Chondrocyte (in vitro differentiated cells): ENCODE measurements at regions not wholly inside any gene's neighbourhood (a gene's known extent, or its start where the extent isn't known, plus 50 kb on each side); places are given as distances from the start of the nearest gene placed in this dataset.

Experiments
- DNase-seq: peaks from one replicate; pipeline ENCODE4 v3.0.0; 2021; ENCODE audit warnings: mixed read lengths, low spot score
- H3K27ac Mint-ChIP-seq: one replicate; pipeline ENCODE4 v1.8.0; 2021; ENCODE audit warnings: mild to moderate bottlenecking, moderate library complexity, mixed read lengths; ENCODE audit not compliant: unreplicated experiment
- H3K27me3 Mint-ChIP-seq: 2 replicates; pipeline ENCODE4 v1.8.0; 2021; ENCODE audit warnings: low read depth, mixed read lengths
- H3K36me3 Mint-ChIP-seq: 2 replicates; pipeline ENCODE4 v1.8.0; 2021; ENCODE audit warnings: low read depth, mixed read lengths
- H3K4me1 Mint-ChIP-seq: 2 replicates; pipeline ENCODE4 v1.8.0; 2021; ENCODE audit warnings: low read depth, mild to moderate bottlenecking, mixed read lengths
- H3K4me3 Mint-ChIP-seq: one replicate; pipeline ENCODE4 v1.8.0; 2021; ENCODE audit warnings: mild to moderate bottlenecking, moderate library complexity, mixed read lengths; ENCODE audit not compliant: unreplicated experiment
- H3K9me3 Mint-ChIP-seq: 2 replicates; pipeline ENCODE4 v1.8.0; 2021; ENCODE audit warnings: low read depth, mixed read lengths
- TF ChIP-seq, protein P1 (sequence below): fragments of 200-600 bp; sonication (generic); IDR thresholded peaks from 2 replicates; pipeline ENCODE4 v1.5.0; 2021; ENCODE audit warnings: antibody characterized with exemption, mild to moderate bottlenecking, moderate library complexity

- peaks cover 22% of the 10 kb centered on the region for H3K4me1 Mint-ChIP-seq
- no peak for DNase-seq
- TF ChIP-seq, protein P1, sequence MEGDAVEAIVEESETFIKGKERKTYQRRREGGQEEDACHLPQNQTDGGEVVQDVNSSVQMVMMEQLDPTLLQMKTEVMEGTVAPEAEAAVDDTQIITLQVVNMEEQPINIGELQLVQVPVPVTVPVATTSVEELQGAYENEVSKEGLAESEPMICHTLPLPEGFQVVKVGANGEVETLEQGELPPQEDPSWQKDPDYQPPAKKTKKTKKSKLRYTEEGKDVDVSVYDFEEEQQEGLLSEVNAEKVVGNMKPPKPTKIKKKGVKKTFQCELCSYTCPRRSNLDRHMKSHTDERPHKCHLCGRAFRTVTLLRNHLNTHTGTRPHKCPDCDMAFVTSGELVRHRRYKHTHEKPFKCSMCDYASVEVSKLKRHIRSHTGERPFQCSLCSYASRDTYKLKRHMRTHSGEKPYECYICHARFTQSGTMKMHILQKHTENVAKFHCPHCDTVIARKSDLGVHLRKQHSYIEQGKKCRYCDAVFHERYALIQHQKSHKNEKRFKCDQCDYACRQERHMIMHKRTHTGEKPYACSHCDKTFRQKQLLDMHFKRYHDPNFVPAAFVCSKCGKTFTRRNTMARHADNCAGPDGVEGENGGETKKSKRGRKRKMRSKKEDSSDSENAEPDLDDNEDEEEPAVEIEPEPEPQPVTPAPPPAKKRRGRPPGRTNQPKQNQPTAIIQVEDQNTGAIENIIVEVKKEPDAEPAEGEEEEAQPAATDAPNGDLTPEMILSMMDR: no peak
- no peaks in the 10 kb centered on the region for H3K9me3 Mint-ChIP-seq
- no peaks in the 10 kb centered on the region for H3K27me3 Mint-ChIP-seq
- H3K27ac Mint-ChIP-seq: peak overlapping the region; percentile 46
- no peak overlapping the region for H3K4me3 Mint-ChIP-seq
- H3K36me3 Mint-ChIP-seq: no peaks in the 10 kb centered on the region
Measured at GRCh38 chr6:169005166-169005565, 248.5 kb downstream of the THBS2 start.

DNA sequence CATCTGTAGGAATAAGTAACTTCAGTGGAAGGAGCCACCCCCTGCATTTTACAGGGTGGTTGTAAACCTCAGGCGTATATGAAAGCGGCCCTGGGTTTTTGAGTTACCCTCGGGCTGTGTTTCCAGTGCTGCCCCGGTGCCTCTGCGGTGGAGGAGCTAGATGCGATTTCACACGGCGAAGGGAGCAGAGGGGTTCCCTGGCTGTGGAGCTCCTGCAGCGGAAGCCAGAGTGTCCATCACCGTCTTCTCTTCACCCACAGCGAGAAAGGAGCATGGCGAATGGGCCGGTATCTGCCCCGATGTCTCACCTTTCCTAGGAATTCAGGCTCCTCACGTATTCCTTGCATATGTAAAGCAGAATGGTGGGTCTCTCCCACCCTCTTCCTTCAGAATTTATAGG, 253.6 kb downstream of the THBS2 start:
- H3K27me3 Mint-ChIP-seq: no peaks in the 10 kb centered on the region
- peaks cover 10% of the 10 kb centered on the region for H3K4me1 Mint-ChIP-seq
- H3K9me3 Mint-ChIP-seq: no peaks in the 10 kb centered on the region
- TF ChIP-seq, protein P1: no peak
- H3K4me3 Mint-ChIP-seq: no peak overlapping the region
- no peak overlapping the region for H3K27ac Mint-ChIP-seq
- H3K36me3 Mint-ChIP-seq: no peaks in the 10 kb centered on the region
- DNase-seq: no peak

DNA sequence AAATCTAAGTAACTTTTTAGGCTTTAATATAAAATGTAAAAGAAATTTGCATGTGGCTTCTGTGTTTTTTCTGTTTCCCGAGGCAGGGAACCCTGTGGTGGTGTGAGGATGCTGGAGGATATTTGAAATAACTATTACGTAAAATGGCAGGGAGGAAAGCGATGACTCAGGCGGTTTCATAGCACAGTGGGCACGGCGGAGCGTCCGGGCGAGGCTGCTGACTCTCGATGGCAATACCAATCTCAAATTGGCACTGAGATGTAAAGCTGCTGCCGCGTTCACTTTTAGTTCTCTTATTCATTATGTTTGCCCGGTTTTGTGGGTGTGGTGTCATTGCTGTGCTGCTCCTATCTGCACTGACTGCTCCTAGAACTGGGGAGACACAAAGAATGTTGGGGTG, 254.3 kb downstream of the THBS2 start:
- Mint-ChIP-seq H3K27me3 (no peaks in the 10 kb centered on the region), H3K36me3 (no peaks in the 10 kb centered on the region), H3K9me3 (no peaks in the 10 kb centered on the region), H3K27ac (no peak overlapping the region), H3K4me1 (peaks cover 4% of the 10 kb centered on the region), H3K4me3 (no peak overlapping the region)
- no peak for DNase-seq
- TF ChIP-seq, protein P1: no peak

DNA sequence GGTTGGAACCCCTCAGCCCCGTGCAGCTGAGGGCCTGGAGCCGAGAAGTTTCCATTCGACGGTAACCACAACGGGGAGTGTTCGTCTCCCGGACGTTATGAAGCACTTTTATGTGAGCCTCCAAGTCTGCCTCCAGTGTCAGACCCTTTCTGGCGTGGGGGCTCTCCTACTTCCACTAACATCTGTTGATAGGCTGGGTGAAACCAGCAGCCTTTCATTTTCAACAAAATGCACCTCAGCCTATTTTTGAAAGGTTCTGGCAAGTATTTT, 257.4 kb downstream of the THBS2 start:
- TF ChIP-seq, protein P1: no peak
- no peak for DNase-seq
- Mint-ChIP-seq H3K4me3 (no peak overlapping the region), H3K4me1 (peaks cover 7% of the 10 kb centered on the region), H3K36me3 (no peaks in the 10 kb centered on the region), H3K27ac (no peak overlapping the region), H3K9me3 (no peaks in the 10 kb centered on the region), H3K27me3 (no peaks in the 10 kb centered on the region)

- TF ChIP-seq, protein P1: no peak
- Mint-ChIP-seq H3K27me3 (no peaks in the 10 kb centered on the region), H3K4me3 (no peak overlapping the region), H3K27ac (no peak overlapping the region), H3K9me3 (no peaks in the 10 kb centered on the region), H3K36me3 (no peaks in the 10 kb centered on the region), H3K4me1 (peaks cover 7% of the 10 kb centered on the region)
- DNase-seq: no peak
Measured at GRCh38 chr6:168995526-168996355, 257.9 kb downstream of the THBS2 start.
